H1 (cell line): ENCODE measurements at regions not wholly inside any gene's neighbourhood (a gene's known extent, or its start where the extent isn't known, plus 50 kb on each side); places are given as distances from the start of the nearest gene placed in this dataset.

Experiments
- TF ChIP-seq, protein P1 (sequence below): IDR thresholded peaks from 2 replicates; pipeline ENCODE4 v1.6.1; 2011; ENCODE audit warnings: low read length, improper control_type of control experiment

DNA sequence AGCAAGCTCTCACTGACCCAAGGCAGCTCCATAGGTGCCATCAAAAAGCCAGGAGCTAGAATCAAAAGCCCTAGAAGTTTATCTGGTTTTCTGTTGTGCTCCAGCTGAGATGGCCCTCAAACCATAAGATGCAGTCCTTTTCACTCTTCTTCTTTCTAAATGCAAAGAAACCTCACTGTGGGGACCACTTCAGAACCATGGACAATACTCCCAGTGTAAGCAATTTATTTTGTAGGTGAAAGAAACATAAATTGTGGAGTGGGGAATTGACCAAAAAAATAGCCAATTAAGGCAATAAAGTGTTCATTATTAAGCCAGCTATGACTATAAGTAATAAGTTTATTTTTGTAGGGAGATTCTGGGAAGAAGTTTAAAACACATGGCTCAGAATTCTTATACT, 1399.9 kb downstream of the PLA2G4A start (continued):
- TF ChIP-seq, protein P1, sequence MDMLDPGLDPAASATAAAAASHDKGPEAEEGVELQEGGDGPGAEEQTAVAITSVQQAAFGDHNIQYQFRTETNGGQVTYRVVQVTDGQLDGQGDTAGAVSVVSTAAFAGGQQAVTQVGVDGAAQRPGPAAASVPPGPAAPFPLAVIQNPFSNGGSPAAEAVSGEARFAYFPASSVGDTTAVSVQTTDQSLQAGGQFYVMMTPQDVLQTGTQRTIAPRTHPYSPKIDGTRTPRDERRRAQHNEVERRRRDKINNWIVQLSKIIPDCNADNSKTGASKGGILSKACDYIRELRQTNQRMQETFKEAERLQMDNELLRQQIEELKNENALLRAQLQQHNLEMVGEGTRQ = no peak
